Stimulated activated CD8-positive, alpha-beta memory T cell treated with anti-CD3 and anti-CD28 coated beads, Interleukin-15, amount 100 ng/mL, for 48 hours (primary cell): ENCODE measurements at regions not wholly inside any gene's neighbourhood (a gene's known extent, or its start where the extent isn't known, plus 50 kb on each side); places are given as distances from the start of the nearest gene placed in this dataset.

Experiments used
- DNase-seq, 2 donors: peaks; one replicate each; pipeline ENCODE4 v3.0.0-alpha.2; 2020; ENCODE audit warnings: low read depth in 2 of 2

- DNase-seq = no peak
These were observed 147.0 kb downstream of the FGF9 start for GRCh38 chr13:21817878-21818277.

GRCh38 chr13:21822029-21822428 lies 151.2 kb downstream of the FGF9 start:
- no peak for DNase-seq

DNA sequence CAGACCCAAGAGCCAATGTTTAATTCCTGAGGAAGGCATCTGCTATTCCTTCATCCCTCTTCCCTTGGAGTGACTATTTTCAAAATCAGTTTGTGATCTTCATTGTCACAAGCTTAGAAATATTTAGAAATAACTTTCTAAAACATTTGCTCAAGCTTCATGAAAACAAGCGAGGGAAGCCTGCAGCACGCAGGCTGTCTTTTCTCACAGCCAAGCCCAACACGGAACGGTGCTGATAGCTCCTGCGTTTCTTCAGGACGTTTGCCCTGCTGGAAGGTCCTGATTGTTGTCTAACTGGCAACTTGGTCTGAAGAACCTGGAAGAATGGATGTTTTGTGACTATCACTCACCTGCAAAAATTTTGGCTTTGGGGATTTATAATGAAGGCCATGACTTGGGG lies 152.5 kb downstream of the FGF9 start:
- DNase-seq = no peak

- DNase-seq = no peak
These were observed 153.1 kb downstream of the FGF9 start for GRCh38 chr13:21823949-21824348.

DNA sequence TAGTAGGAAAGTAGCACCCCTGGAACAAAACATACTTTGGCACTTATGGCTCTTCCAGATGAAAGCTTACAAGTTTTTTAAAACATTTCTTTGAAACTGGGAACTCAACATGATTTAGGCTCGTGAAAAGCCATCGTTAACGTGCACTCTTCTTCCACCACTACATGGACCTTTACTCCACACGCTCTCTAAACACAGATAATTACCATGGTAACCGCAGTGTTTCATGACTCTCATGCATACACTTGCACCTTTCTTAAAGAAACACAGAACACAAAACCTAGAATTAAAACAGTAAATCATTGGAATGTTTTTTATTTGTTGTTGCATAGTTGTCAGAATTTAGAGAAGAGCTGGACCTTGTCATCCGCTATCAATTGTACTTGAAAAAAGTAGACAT lies 154.3 kb downstream of the FGF9 start:
- DNase-seq = no peak

DNA sequence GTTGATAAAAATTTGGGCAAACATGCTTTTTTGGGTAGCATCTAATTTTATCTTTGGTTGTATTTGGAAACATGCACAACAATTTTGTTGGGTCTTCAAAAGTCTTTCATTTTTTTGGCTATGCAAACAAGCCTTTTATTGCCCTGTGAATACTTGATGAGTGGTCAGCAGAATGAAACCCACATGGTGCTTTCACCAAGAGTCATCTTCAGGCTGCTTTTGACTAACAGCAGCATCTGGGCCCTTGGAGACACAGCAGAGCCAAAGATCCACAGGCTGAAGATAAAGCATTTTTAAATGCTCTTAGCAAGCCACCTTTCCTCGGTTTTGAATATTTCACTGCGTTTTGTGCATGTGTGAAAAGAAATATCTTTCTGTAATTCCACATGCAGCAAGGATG lies 154.9 kb downstream of the FGF9 start:
- no peak for DNase-seq

DNA sequence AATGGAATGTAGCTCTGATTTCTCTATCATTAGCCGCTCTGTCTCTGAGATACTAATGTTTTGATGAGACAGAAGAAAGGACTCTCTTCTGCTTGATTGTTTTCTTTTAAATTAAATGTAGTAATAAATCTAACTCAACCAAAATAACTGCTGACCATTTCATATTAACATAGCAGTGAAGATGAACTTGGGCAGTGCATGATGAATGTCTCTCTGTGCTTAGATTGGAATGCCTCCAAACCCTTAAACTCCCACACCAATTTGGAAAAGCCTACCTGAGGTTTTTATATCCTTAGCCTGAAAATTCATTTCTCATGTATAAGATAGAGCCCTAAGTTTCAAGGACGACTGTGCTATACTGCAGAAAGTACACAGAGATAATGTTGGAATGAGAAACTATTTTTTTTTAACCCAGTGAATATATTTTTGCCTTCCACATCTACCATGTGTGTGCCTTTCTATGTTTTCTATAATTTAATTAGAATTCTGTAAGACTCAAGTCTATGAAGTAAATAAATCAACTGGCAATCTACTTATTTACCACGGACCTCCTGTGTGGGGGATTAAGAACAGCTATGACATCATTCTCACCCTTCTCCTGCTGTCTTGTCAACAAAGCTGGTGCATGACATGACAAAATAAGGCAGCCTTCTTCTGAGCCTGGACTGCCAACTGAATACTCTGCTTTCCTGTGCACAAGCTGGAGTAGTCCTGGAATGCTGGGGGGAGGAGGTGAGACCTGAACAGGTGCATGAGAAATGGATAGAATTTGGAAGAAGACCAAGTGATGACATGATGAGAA lies 155.5 kb downstream of the FGF9 start:
- DNase-seq = no peak

DNA sequence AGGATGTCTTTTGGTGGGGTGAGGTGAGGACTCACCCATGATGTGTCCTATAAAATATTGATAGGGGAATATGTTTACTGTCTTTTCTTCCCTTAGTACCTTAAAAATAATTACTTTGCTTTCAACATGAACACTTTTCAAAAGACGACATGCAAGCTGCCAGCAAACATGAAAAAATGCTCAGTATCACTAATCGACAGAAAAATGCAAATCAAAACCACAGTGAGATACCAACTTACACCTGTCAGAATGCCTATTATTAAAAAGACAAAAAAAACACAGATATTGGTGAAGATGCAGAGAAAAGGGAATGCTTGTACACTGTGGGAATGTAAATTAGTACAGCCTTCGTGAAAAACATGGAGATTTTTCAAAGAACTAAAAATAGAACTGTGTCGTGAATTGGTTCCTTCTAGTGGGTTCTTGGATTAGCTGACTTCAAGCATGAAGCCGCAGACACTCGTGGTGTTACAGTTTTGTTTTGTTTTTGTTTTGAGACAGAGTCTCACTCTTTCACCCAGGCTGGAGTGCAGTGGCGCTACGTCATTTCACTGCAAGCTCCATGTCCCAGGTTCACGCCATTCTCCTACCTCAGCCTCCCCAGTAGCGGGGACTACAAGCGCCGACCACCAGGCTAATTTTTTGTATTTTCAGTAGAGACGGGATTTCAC lies 160.9 kb downstream of the FGF9 start:
- no peak for DNase-seq

- DNase-seq = no peak
These were observed 163.0 kb downstream of the FGF9 start for GRCh38 chr13:21833921-21834320.

GRCh38 chr13:21834521-21834920 lies 163.6 kb downstream of the FGF9 start:
- no peak for DNase-seq

DNA sequence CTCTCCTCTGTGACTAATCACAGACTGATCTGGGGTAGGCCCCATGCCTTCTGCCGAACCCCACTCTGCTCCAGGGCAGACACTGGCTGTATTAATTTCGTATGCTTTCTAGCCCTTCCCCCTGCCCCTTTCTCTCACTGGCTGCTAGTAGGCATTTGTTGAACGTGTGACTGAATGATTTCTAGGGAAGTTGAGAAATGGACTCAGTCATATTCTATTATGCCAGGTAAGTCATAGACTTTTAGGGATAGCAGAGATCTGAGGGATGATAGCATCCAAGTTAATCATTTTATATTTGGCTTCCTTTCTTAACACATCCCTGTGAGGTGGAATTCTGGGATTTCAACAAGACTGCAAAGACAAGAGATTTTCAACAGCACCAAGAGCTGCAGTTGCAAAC lies 166.4 kb downstream of the FGF9 start:
- no peak for DNase-seq

GRCh38 chr13:21837841-21838551 lies 167.1 kb downstream of the FGF9 start:
- no peak for DNase-seq

GRCh38 chr13:21846605-21847004 lies 175.7 kb downstream of the FGF9 start:
- no peak for DNase-seq

DNA sequence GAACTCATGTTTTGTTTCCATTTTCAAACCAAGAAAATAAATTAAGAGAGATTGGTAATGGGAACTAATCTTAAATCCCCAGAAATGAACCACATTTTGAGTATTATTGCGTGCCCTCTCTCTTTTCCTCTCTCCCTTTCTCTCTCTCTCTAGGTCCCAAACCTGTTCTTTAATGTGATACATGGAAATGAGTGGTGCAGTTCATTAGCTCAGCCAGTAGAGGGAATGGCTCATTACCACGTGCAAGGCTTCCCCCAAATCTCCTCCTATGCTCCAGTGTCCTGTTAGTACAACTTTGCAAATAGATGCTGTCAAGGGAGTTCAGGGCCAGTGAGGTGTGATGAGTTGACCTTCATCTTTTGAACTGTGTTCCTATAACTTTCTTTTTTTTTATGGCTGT lies 178.4 kb downstream of the FGF9 start:
- no peak for DNase-seq

DNA sequence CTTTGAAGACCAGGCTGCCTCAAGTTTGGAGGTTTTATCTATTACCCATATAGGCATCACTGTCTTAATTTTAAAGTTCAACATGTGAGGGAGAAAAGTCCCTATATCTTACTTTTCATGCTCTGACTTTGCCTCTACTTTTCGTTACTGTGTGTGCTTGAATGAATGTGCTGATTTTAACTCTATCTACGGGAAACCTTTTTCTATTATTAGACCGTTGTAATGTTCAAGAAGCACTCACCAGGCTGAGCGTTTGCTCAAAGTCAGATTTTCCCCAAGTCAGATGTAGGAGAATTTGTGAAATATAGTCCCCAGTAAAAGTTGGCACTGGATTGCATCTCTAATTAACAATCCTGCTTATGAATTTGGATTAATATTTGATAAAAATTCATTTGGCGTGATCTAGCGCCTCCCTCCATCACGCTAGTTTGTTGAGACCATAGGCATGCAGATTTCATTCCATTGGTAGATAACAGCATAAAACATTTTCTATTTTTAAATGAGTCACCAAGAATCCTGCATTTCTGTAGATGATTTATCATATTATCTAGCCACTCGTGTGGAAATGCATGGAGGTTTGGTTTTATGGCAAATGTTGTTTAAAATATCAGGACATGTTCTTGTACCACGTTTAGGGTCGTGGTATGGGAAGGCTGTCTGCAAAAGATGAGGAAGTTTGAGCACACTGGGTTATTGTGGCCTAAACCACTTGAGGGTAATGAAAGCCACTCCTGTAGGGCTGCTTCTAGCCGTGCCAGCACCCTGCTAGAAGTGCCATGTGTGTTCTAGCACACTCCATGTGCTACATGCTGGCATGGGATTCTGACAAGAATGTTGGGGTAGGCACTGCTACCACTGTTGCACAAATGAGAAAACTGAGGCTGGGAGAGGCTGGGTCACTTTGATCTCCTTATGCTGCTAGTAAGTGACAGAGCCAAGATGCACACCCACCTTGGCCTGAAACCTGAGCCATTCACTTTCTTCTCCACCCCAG lies 179.4 kb downstream of the FGF9 start:
- no peak for DNase-seq

DNA sequence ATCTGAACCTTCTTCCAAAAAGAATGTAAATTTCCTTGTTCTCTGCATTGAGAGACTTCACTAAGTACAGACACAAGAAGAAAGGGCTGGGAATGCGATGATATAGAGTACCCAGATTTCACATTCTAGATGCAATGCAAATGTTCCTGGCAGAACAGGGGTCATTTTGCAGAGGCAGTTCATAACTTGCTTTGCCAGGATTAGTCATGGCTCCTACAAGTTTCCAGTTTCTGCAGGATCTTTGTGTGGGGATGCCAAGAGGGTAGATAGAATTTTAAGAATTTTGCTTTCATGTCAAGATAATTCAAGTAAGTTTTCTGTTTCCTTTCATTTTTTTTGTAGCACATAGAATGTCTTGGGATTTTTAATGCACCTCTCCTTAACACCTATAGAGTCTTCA lies 181.2 kb downstream of the FGF9 start:
- DNase-seq = no peak

- no peak for DNase-seq
These were observed 182.9 kb downstream of the FGF9 start for GRCh38 chr13:21853779-21854178.

- no peak for DNase-seq
These were observed 197.9 kb downstream of the FGF9 start for GRCh38 chr13:21868823-21869222.

DNA sequence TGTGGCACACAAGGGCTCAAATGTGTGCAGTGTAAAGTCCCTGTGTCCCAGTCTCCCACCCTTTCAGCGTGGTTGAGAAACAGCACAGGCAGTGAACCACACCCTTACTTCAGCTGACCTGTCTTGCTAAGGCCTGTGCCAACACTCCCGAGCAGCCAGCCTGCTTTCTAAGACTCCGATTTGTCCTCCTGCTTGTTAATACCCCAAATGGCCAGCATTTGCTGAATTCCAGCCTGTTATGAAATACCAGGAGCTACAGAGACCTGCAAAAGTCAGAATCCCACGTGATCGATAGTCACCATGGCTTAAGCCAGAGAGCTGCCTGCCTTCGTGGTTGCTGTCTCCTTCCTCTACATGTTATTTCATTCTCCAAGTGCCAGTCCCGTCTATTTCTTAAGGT lies 200.5 kb downstream of the FGF9 start:
- DNase-seq = no peak

DNA sequence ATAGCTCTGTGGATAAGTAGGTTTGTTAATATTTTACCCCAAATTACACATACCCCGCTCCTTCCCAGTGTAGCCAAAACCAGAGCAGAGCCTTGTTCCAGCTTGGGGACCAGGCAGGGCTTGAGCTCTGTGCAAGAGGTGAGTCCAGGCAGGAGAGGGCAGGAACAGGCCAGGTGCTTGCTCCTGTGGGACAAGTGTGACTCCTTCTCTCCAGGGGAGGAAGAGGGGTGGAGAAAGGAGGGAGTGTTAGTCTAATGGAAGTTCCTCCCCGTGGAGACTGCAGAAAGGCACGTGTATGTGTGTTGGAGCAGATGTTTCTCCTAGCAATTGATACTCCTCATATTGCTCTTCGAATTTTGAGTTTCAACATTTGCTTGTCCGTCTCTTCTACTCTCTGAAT lies 201.0 kb downstream of the FGF9 start:
- DNase-seq = no peak

DNA sequence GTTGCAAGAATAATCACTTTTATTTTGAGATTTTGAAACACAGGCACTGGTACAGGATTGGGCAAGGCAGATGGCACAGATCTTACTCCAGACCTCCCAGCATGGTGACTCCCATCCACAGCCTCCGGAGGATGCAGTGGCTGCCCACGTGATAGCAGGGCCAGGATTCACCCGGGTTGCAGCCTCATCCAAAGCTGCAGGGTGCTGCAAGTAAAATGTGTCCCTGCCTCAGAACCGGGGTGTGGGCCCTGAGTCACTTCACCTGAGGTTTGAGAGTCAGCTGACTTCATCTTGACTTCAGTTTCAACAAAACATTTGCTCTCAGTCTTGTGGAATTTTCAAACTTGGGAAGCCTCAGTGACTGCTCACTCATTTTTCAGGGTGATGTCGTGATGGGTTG lies 201.9 kb downstream of the FGF9 start:
- no peak for DNase-seq

GRCh38 chr13:21875116-21875515 lies 204.2 kb downstream of the FGF9 start:
- no peak for DNase-seq
